ENCODE measurements at regions not wholly inside any gene's neighbourhood (a gene's known extent, or its start where the extent isn't known, plus 50 kb on each side); places are given as distances from the start of the nearest gene placed in this dataset.

GRCh38 chr4:38449506-38450174 is 214.4 kb upstream of the KLF3 start:
- Histone ChIP-seq H3K4me3 (no peak overlapping the region), H3K4me1 (no peaks in the 10 kb centered on the region), H3K27me3 (no peaks in the 10 kb centered on the region), H3K36me3 (no peaks in the 10 kb centered on the region), H3K9me3 (no peaks in the 10 kb centered on the region), H3K27ac (no peak overlapping the region)
- ATAC-seq = no peak
- 88 to 97% methylated on average over 5 to 6 of the region's 7 CpGs for whole genome bisulfite sequencing, 2 donors (ENCODE audit: low coverage in 1 of 2)
- no peak for TF ChIP-seq POLR2A (IDR thresholded peaks at IDR 0.05)
- no peak for TF ChIP-seq EP300 (IDR thresholded peaks at IDR 0.05)
- TF ChIP-seq POLR2AphosphoS5 (IDR thresholded peaks at IDR 0.05) = no peak
- TF ChIP-seq CTCF (IDR thresholded peaks at IDR 0.05) = no peak

- Histone ChIP-seq H3K36me3 (no peaks in the 10 kb centered on the region), H3K27ac (no peak overlapping the region), H3K27me3 (no peaks in the 10 kb centered on the region), H3K9me3 (no peaks in the 10 kb centered on the region), H3K4me1 (no peaks in the 10 kb centered on the region), H3K4me3 (no peak overlapping the region)
- TF ChIP-seq POLR2A (IDR thresholded peaks at IDR 0.05) (no peak), EP300 (IDR thresholded peaks at IDR 0.05) (no peak), CTCF (IDR thresholded peaks at IDR 0.05) (no peak), POLR2AphosphoS5 (IDR thresholded peaks at IDR 0.05) (no peak)
- no peak for ATAC-seq
Observed at GRCh38 chr4:38452009-38452408, 212.0 kb upstream of the KLF3 start.

GRCh38 chr4:38452542-38452941 is 211.5 kb upstream of the KLF3 start:
- H3K27me3 ChIP-seq = no peaks in the 10 kb centered on the region
- ATAC-seq = no peak
- TF ChIP-seq CTCF (IDR thresholded peaks at IDR 0.05) = no peak
- no peak for TF ChIP-seq POLR2AphosphoS5 (IDR thresholded peaks at IDR 0.05)
- TF ChIP-seq POLR2A (IDR thresholded peaks at IDR 0.05) = no peak
- TF ChIP-seq EP300 (IDR thresholded peaks at IDR 0.05) = no peak
- WGBS, 2 donors (ENCODE audit: low coverage in 1 of 2) = 84 to 92% methylated on average over 3 of the region's 3 CpGs
- H3K9me3 ChIP-seq = no peaks in the 10 kb centered on the region
- H3K4me1 ChIP-seq = no peaks in the 10 kb centered on the region
- no peak overlapping the region for H3K27ac ChIP-seq
- no peaks in the 10 kb centered on the region for H3K36me3 ChIP-seq
- H3K4me3 ChIP-seq = no peak overlapping the region

- H3K27ac ChIP-seq = no peak overlapping the region
- H3K36me3 ChIP-seq = no peaks in the 10 kb centered on the region
- TF ChIP-seq EP300 (IDR thresholded peaks at IDR 0.05) (no peak), CTCF (IDR thresholded peaks at IDR 0.05) (no peak), POLR2AphosphoS5 (IDR thresholded peaks at IDR 0.05) (no peak), POLR2A (IDR thresholded peaks at IDR 0.05) (no peak)
- no peak for ATAC-seq
- no peaks in the 10 kb centered on the region for H3K27me3 ChIP-seq
- H3K4me3 ChIP-seq = no peak overlapping the region
- H3K9me3 ChIP-seq = no peaks in the 10 kb centered on the region
- H3K4me1 ChIP-seq = no peaks in the 10 kb centered on the region
- WGBS, 2 donors (ENCODE audit: low coverage in 1 of 2) = 98 to 100% methylated on average over 3 of the region's 3 CpGs
Observed at GRCh38 chr4:38453253-38453881, 210.6 kb upstream of the KLF3 start.

- Histone ChIP-seq H3K27ac (no peak overlapping the region), H3K9me3 (no peaks in the 10 kb centered on the region), H3K36me3 (no peaks in the 10 kb centered on the region), H3K4me3 (no peak overlapping the region), H3K27me3 (no peaks in the 10 kb centered on the region), H3K4me1 (no peaks in the 10 kb centered on the region)
- WGBS, 2 donors (ENCODE audit: low coverage in 1 of 2) = 88 to 100% methylated on average over 2 to 3 of the region's 3 CpGs
- TF ChIP-seq POLR2A (IDR thresholded peaks at IDR 0.05) = no peak
- TF ChIP-seq EP300 (IDR thresholded peaks at IDR 0.05) = no peak
- no peak for TF ChIP-seq CTCF (IDR thresholded peaks at IDR 0.05)
- TF ChIP-seq POLR2AphosphoS5 (IDR thresholded peaks at IDR 0.05) = no peak
- no peak for ATAC-seq
Observed at GRCh38 chr4:38454284-38454683, 209.7 kb upstream of the KLF3 start.

All from gastroesophageal sphincter (tissue), 4 donors.